ENCODE measurements at regions not wholly inside any gene's neighbourhood (a gene's known extent, or its start where the extent isn't known, plus 50 kb on each side); places are given as distances from the start of the nearest gene placed in this dataset.

GRCh38 chr1:69283516-69283915 is 284.2 kb upstream of the LRRC7 start:
- POLR2A ChIA-PET, result no interaction called here
- ATAC-seq (no peak), DNase-seq (ENCODE audit: low read depth in 1 of 2, low spot score in 1 of 2) (no peak), FAIRE-seq (no peak)
- CTCF ChIA-PET, result no interaction called here
- Histone ChIP-seq H3K4me3 (no peak overlapping the region), H3K9me3 (no peaks in the 10 kb centered on the region), H3K4me2 (no peak overlapping the region), H3K27ac (no peak overlapping the region), H3K4me1 (no peaks in the 10 kb centered on the region)
- WGBS (ENCODE audit: missing lambda C conversion rate), result 10% methylated on average over 1 of the region's 1 CpG
- TF ChIP-seq PHF8 (IDR thresholded peaks at IDR 0.05; ENCODE audit: borderline replicate concordance, low read depth), result no peak
- TF ChIP-seq HDAC2 (IDR thresholded peaks at IDR 0.05), result no peak
- TF ChIP-seq TP53 (CRISPR knock-in tag; IDR thresholded peaks at IDR 0.05), result no peak
- no peak for TF ChIP-seq RFX5 (IDR thresholded peaks at IDR 0.05)
- no peak for TF ChIP-seq HMGXB4 (CRISPR knock-in tag; IDR thresholded peaks at IDR 0.05; ENCODE audit: borderline replicate concordance)

- 0% methylated on average over 1 of the region's 1 CpG for WGBS (ENCODE audit: missing lambda C conversion rate)
- DNase-seq (ENCODE audit: low read depth in 1 of 2, low spot score in 1 of 2), result no peak
- no peak for TF ChIP-seq MAX (IDR thresholded peaks at IDR 0.05)
- no peak for TF ChIP-seq RAD21 (conservative IDR thresholded peaks at IDR 0.05 in 1 of 2, IDR thresholded peaks at IDR 0.05 in 1 of 2)
- TF ChIP-seq ZC3H11A (IDR thresholded peaks at IDR 0.05), result no peak
- TF ChIP-seq MAFK (IDR thresholded peaks at IDR 0.05; ENCODE audit: partially characterized antibody), result no peak
- TF ChIP-seq SMC3 (IDR thresholded peaks at IDR 0.05), result no peak
- POLR2A ChIA-PET, result no interaction called here
- no peak for FAIRE-seq
- CTCF ChIA-PET, result no interaction called here
- no peaks in the 10 kb centered on the region for H3K4me1 ChIP-seq
- no peak for ATAC-seq
- no peaks in the 10 kb centered on the region for H3K9me3 ChIP-seq
- no peak overlapping the region for H3K4me2 ChIP-seq
- H3K4me3 ChIP-seq, result no peak overlapping the region
- no peak overlapping the region for H3K27ac ChIP-seq
Observed at GRCh38 chr1:69284508-69284907, 283.2 kb upstream of the LRRC7 start.

- ATAC-seq (no peak), DNase-seq (ENCODE audit: low read depth in 1 of 2, low spot score in 1 of 2) (no peak), FAIRE-seq (no peak)
- TF ChIP-seq RNF2 (IDR thresholded peaks at IDR 0.05; ENCODE audit: borderline replicate concordance, low read depth) (no peak), PBX3 (IDR thresholded peaks at IDR 0.05) (no peak), SMC3 (IDR thresholded peaks at IDR 0.05) (no peak), USF2 (IDR thresholded peaks at IDR 0.05) (no peak), CHD2 (IDR thresholded peaks at IDR 0.05; ENCODE audit: low read length, partially characterized antibody) (no peak), FOXS1 (CRISPR knock-in tag; IDR thresholded peaks at IDR 0.05) (no peak)
- Histone ChIP-seq H3K27ac (no peak overlapping the region), H3K9me3 (no peaks in the 10 kb centered on the region), H3K4me1 (no peaks in the 10 kb centered on the region), H3K4me3 (no peak overlapping the region), H3K4me2 (no peak overlapping the region)
- 54% methylated on average over 5 of the region's 5 CpGs for WGBS (ENCODE audit: missing lambda C conversion rate)
- ChIA-PET POLR2A (no interaction called here), CTCF (no interaction called here)
Observed at GRCh38 chr1:69288416-69288815, 279.3 kb upstream of the LRRC7 start.

GRCh38 chr1:69290291-69290690 is 277.4 kb upstream of the LRRC7 start:
- 0% methylated on average over 1 of the region's 1 CpG for WGBS (ENCODE audit: missing lambda C conversion rate)
- no peak overlapping the region for H3K4me2 ChIP-seq
- DNase-seq (ENCODE audit: low read depth in 1 of 2, low spot score in 1 of 2) (no peak), ATAC-seq (no peak), FAIRE-seq (no peak)
- H3K4me3 ChIP-seq, result no peak overlapping the region
- H3K9me3 ChIP-seq, result no peaks in the 10 kb centered on the region
- POLR2A ChIA-PET, result no interaction called here
- H3K27ac ChIP-seq, result no peak overlapping the region
- H3K4me1 ChIP-seq, result no peaks in the 10 kb centered on the region
- CTCF ChIA-PET, result no interaction called here
- TF ChIP-seq MYC (IDR thresholded peaks at IDR 0.05; ENCODE audit: borderline replicate concordance, low read length), result no peak
- TF ChIP-seq HMGXB4 (CRISPR knock-in tag; IDR thresholded peaks at IDR 0.05; ENCODE audit: borderline replicate concordance), result no peak
- TF ChIP-seq BCL3 (IDR thresholded peaks at IDR 0.05), result no peak

Data from A549 (cell line).